GM21619 (cell line): ENCODE measurements at regions not wholly inside any gene's neighbourhood (a gene's known extent, or its start where the extent isn't known, plus 50 kb on each side); places are given as distances from the start of the nearest gene placed in this dataset.

Experiments used
- ATAC-seq: cut with Tn5 transposase; IDR thresholded peaks from one replicate; pipeline ENCODE4 v1.9.1; 2021; ENCODE audit not compliant: unreplicated experiment

- ATAC-seq: no peak
Observed at GRCh38 chr12:24608108-24608507, 340.8 kb downstream of the BCAT1 start.

- ATAC-seq: no peak
Observed at GRCh38 chr12:24605916-24606315, 343.0 kb downstream of the BCAT1 start.

GRCh38 chr12:24605466-24605865, 343.4 kb downstream of the BCAT1 start:
- ATAC-seq: no peak

- ATAC-seq: no peak
Observed at GRCh38 chr12:24603371-24603770, 345.5 kb downstream of the BCAT1 start.

- ATAC-seq: no peak
Observed at GRCh38 chr12:24600996-24601395, 347.9 kb downstream of the BCAT1 start.

- ATAC-seq: no peak
Observed at GRCh38 chr12:24600551-24600950, 348.4 kb downstream of the BCAT1 start.

GRCh38 chr12:24599736-24600135, 349.2 kb downstream of the BCAT1 start:
- ATAC-seq: no peak

GRCh38 chr12:24597580-24597979, 351.3 kb downstream of the BCAT1 start:
- ATAC-seq: no peak

- no peak for ATAC-seq
Observed at GRCh38 chr12:24596768-24597388, 352.0 kb downstream of the BCAT1 start.

GRCh38 chr12:24595652-24596235, 353.2 kb downstream of the BCAT1 start:
- ATAC-seq: no peak

GRCh38 chr12:24591715-24592440, 357.0 kb downstream of the BCAT1 start:
- ATAC-seq: no peak

GRCh38 chr12:24591079-24591626, 357.7 kb downstream of the BCAT1 start:
- ATAC-seq: no peak

GRCh38 chr12:24586293-24586692, 362.6 kb downstream of the BCAT1 start:
- ATAC-seq: no peak

- ATAC-seq: no peak
Observed at GRCh38 chr12:24584032-24584675, 364.7 kb downstream of the BCAT1 start.

- ATAC-seq: no peak
Observed at GRCh38 chr12:24582954-24583601, 365.8 kb downstream of the BCAT1 start.

GRCh38 chr12:24574538-24574937, 374.4 kb downstream of the BCAT1 start:
- no peak for ATAC-seq

- ATAC-seq: no peak
Observed at GRCh38 chr12:24573621-24574020, 375.3 kb downstream of the BCAT1 start.

GRCh38 chr12:24565300-24565699, 383.6 kb downstream of the BCAT1 start:
- no peak for ATAC-seq

- no peak for ATAC-seq
Observed at GRCh38 chr12:24562771-24563431, 386.0 kb downstream of the BCAT1 start.
